H1 (cell line): ENCODE measurements at regions not wholly inside any gene's neighbourhood (a gene's known extent, or its start where the extent isn't known, plus 50 kb on each side); places are given as distances from the start of the nearest gene placed in this dataset.

Source experiments
- CHD2 ChIP-seq: IDR thresholded peaks from 2 replicates; pipeline ENCODE4 v1.6.1; 2012; ENCODE audit warnings: low read length, improper control_type of control experiment
- EGR1 ChIP-seq: IDR thresholded peaks from 2 replicates; pipeline ENCODE4 v1.6.1; 2011; ENCODE audit warnings: low read depth, low read length, borderline replicate concordance
- HDAC6 ChIP-seq: IDR thresholded peaks from one replicate; pipeline ENCODE4 v1.7.1; 2012; ENCODE audit warnings: low read depth, mild to moderate bottlenecking, inconsistent platforms, low read length, moderate library complexity
- JUND ChIP-seq: IDR thresholded peaks from 2 replicates; pipeline ENCODE4 v1.6.1; 2011; ENCODE audit warnings: mild to moderate bottlenecking, improper control_type of control experiment, low read length
- POLR2A ChIP-seq, 2 experiments: IDR thresholded peaks; 1 replicate in 1 of 2; 2 replicates in 1 of 2; pipeline ENCODE4 v1.6.1; 2011; ENCODE audit warnings: low read depth in 2 of 2, low read length in 2 of 2, mild to moderate bottlenecking in 2 of 2; ENCODE audit errors: control extremely low read depth in 1 of 2
- RAD21 ChIP-seq, 2 experiments: IDR thresholded peaks in 1 of 2; conservative IDR thresholded peaks in 1 of 2; 2 replicates each; pipeline ENCODE4 v1.6.1; 2011; ENCODE audit warnings: low read depth in 2 of 2, low read length in 2 of 2, improper control_type of control experiment in 1 of 2, inconsistent platforms in 1 of 2, mild to moderate bottlenecking in 1 of 2, moderate library complexity in 1 of 2
- SIN3A ChIP-seq, 2 experiments: IDR thresholded peaks in 1 of 2; conservative IDR thresholded peaks in 1 of 2; 2 replicates each; pipeline ENCODE4 v1.6.1; 2011 to 2012; ENCODE audit warnings: low read length in 2 of 2, improper control_type of control experiment in 1 of 2, low read depth in 1 of 2, mild to moderate bottlenecking in 1 of 2
- SUZ12 ChIP-seq: fragments of 200-600 bp; sonication (generic); IDR thresholded peaks from 2 replicates; pipeline ENCODE4 v1.6.1; 2012; ENCODE audit warnings: mild to moderate bottlenecking, inconsistent platforms, low read length, moderate library complexity, mixed read lengths
- TAF1 ChIP-seq: IDR thresholded peaks from 2 replicates; pipeline ENCODE4 v1.6.1; 2011; ENCODE audit warnings: mild to moderate bottlenecking, low read depth, low read length
- TF ChIP-seq, protein P1 (sequence below), 3 experiments: IDR thresholded peaks; 1 replicate in 2 of 3; 2 replicates in 1 of 3; pipeline versions ENCODE4 v1.5.1 to v1.6.1; 2011; ENCODE audit warnings: low read length in 3 of 3, mild to moderate bottlenecking in 3 of 3, inconsistent platforms in 2 of 3, low read depth in 1 of 3, moderate library complexity in 1 of 3; ENCODE audit not compliant: insufficient read depth in 1 of 3; ENCODE audit errors: control extremely low read depth in 1 of 3

DNA sequence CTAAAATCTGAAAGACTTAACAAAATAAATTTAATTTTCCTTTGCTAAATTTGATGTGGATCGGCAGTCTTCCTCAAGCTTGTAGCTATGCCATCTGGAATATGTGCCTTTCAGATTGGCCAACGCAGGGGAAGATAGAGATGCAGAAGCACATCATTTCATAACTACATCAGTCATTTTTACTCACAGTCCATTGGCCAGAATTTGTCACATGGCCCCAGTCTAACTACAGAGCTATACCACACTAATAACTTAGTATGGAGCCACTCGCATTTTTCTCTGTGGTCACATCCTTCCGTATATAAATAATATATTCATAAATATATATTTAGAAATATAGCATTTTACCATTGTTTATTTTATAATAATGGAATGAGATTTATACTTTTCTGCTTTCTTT is 59.0 kb upstream of the PRRX1 start:
- TF ChIP-seq HDAC6 (no peak), SUZ12 (no peak), EGR1 (no peak), RAD21 (IDR thresholded peaks at IDR 0.05 in 1 of 2, conservative IDR thresholded peaks at IDR 0.05 in 1 of 2; ENCODE audit: low read depth in 2 of 2, low read length in 2 of 2) (no peak), CHD2 (no peak), POLR2A (IDR thresholded peaks at IDR 0.05; ENCODE audit: control extremely low read depth in 1 of 2, low read depth in 2 of 2, low read length in 2 of 2) (no peak), SIN3A (conservative IDR thresholded peaks at IDR 0.05 in 1 of 2, IDR thresholded peaks at IDR 0.05 in 1 of 2; ENCODE audit: low read depth in 1 of 2, low read length in 2 of 2) (no peak), JUND (no peak), TAF1 (no peak)
- TF ChIP-seq, protein P1, sequence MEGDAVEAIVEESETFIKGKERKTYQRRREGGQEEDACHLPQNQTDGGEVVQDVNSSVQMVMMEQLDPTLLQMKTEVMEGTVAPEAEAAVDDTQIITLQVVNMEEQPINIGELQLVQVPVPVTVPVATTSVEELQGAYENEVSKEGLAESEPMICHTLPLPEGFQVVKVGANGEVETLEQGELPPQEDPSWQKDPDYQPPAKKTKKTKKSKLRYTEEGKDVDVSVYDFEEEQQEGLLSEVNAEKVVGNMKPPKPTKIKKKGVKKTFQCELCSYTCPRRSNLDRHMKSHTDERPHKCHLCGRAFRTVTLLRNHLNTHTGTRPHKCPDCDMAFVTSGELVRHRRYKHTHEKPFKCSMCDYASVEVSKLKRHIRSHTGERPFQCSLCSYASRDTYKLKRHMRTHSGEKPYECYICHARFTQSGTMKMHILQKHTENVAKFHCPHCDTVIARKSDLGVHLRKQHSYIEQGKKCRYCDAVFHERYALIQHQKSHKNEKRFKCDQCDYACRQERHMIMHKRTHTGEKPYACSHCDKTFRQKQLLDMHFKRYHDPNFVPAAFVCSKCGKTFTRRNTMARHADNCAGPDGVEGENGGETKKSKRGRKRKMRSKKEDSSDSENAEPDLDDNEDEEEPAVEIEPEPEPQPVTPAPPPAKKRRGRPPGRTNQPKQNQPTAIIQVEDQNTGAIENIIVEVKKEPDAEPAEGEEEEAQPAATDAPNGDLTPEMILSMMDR (IDR thresholded peaks at IDR 0.05; ENCODE audit: control extremely low read depth in 1 of 3, insufficient read depth in 1 of 3, low read depth in 1 of 3, low read length in 3 of 3): no peak
